Liver (tissue), 8 donors: ENCODE measurements at regions not wholly inside any gene's neighbourhood (a gene's known extent, or its start where the extent isn't known, plus 50 kb on each side); places are given as distances from the start of the nearest gene placed in this dataset.

ENCODE experiments used
- DNase-seq: peaks from one replicate; pipeline ENCODE4 v3.0.0-alpha.2; 2017; ENCODE audit warnings: low spot score
- H3K27ac ChIP-seq, 2 donors: one replicate each; pipeline ENCODE4 v1.7.0; 2013; ENCODE audit warnings: inconsistent platforms in 2 of 2, low read length in 2 of 2, control low read depth in 1 of 2, low read depth in 1 of 2, mild to moderate bottlenecking in 1 of 2
- H3K27me3 ChIP-seq, 4 donors: one replicate each; pipeline versions ENCODE4 v1.6.1 to v1.7.0; 2013; ENCODE audit warnings: low read length in 3 of 4, inconsistent platforms in 1 of 4, mild to moderate bottlenecking in 1 of 4, moderate library complexity in 1 of 4; ENCODE audit not compliant: control insufficient read depth in 4 of 4, insufficient read depth in 4 of 4
- H3K36me3 ChIP-seq, 4 donors: one replicate each; pipeline versions ENCODE4 v1.6.1 to v1.7.0; 2013; ENCODE audit warnings: low read length in 3 of 4, mild to moderate bottlenecking in 3 of 4, low read depth in 1 of 4, moderate library complexity in 1 of 4; ENCODE audit not compliant: control insufficient read depth in 4 of 4, insufficient read depth in 3 of 4
- H3K4me1 ChIP-seq, 4 donors: one replicate each; pipeline versions ENCODE4 v1.6.1 to v1.7.0; 2013; ENCODE audit warnings: low read length in 3 of 4, mild to moderate bottlenecking in 3 of 4, moderate library complexity in 1 of 4; ENCODE audit not compliant: control insufficient read depth in 4 of 4, insufficient read depth in 4 of 4
- H3K4me3 ChIP-seq, 3 donors: one replicate each; pipeline versions ENCODE4 v1.6.1 to v1.7.0; 2013; ENCODE audit warnings: low read length in 3 of 3, control low read depth in 1 of 3, low read depth in 1 of 3, mild to moderate bottlenecking in 1 of 3
- H3K9ac ChIP-seq, 2 donors: one replicate each; pipeline ENCODE4 v1.7.0; 2013; ENCODE audit warnings: low read length in 2 of 2, mild to moderate bottlenecking in 2 of 2, moderate library complexity in 2 of 2, control low read depth in 1 of 2, low read depth in 1 of 2
- H3K9me3 ChIP-seq, 4 donors: one replicate each; pipeline versions ENCODE4 v1.6.1 to v1.7.0; 2013; ENCODE audit warnings: low read length in 3 of 4; ENCODE audit not compliant: control insufficient read depth in 4 of 4
- CTCF ChIP-seq: fragments of 150-350 bp; IDR thresholded peaks from 2 replicates; pipeline ENCODE4 v1.5.1; 2017; ENCODE audit warnings: improper control_type of control experiment, low read depth, low read length; ENCODE audit not compliant: missing input control
- FOXA1 ChIP-seq: IDR thresholded peaks from 2 replicates; pipeline ENCODE4 v1.6.1; 2016; ENCODE audit warnings: antibody characterized with exemption
- FOXA2 ChIP-seq: IDR thresholded peaks from 2 replicates; pipeline ENCODE4 v1.6.1; 2016; ENCODE audit warnings: antibody characterized with exemption
- HNF4A ChIP-seq, 2 donors: conservative IDR thresholded peaks; 2 replicates each; pipeline ENCODE4 v1.6.1; 2016; ENCODE audit warnings: antibody characterized with exemption in 2 of 2, mild to moderate bottlenecking in 2 of 2
- HNF4G ChIP-seq: IDR thresholded peaks from 2 replicates; pipeline ENCODE4 v1.6.1; 2016; ENCODE audit warnings: antibody characterized with exemption
- JUND ChIP-seq, 2 donors: IDR thresholded peaks; 2 replicates each; pipeline ENCODE4 v1.6.1; 2016; ENCODE audit warnings: antibody characterized with exemption in 2 of 2
- MAX ChIP-seq: IDR thresholded peaks from 2 replicates; pipeline ENCODE4 v1.6.1; 2016; ENCODE audit warnings: antibody characterized with exemption
- REST ChIP-seq: IDR thresholded peaks from 2 replicates; pipeline ENCODE4 v1.6.1; 2016; ENCODE audit warnings: antibody characterized with exemption, mild to moderate bottlenecking
- RXRA ChIP-seq, 2 donors: IDR thresholded peaks; 2 replicates each; pipeline ENCODE4 v1.6.1; 2017 to 2018; ENCODE audit warnings: antibody characterized with exemption in 2 of 2, mild to moderate bottlenecking in 1 of 2
- SP1 ChIP-seq: IDR thresholded peaks from 2 replicates; pipeline ENCODE4 v1.6.1; 2018; ENCODE audit warnings: antibody characterized with exemption, mild to moderate bottlenecking
- TAF1 ChIP-seq: conservative IDR thresholded peaks from 2 replicates; pipeline ENCODE4 v1.6.1; 2016; ENCODE audit warnings: antibody characterized with exemption, mild to moderate bottlenecking
- YY1 ChIP-seq: IDR thresholded peaks from 2 replicates; pipeline ENCODE4 v1.6.1; 2016; ENCODE audit warnings: antibody characterized with exemption, mild to moderate bottlenecking
- ZBTB33 ChIP-seq: IDR thresholded peaks from 2 replicates; pipeline ENCODE4 v1.6.1; 2016; ENCODE audit warnings: antibody characterized with exemption
- WGBS: extraction: QIAGEN DNeasy Blood & Tissue Kit; methylation state at CpG from one replicate; pipeline ENCODE4 v1.1.7; 2013; 5-methylcytosine and 5-hydroxymethylcytosine counted together
- donor health status: healthy.
- donor health status: healthy.
- donor health status: healthy.
- donor health status: healthy.
- donor health status: healthy.

- no peak for TF ChIP-seq CTCF
- TF ChIP-seq RXRA (IDR thresholded peaks at IDR 0.05) = no peak
- TF ChIP-seq TAF1 = no peak
These were observed 489.0 kb upstream of the CDIN1 start (continued) for GRCh38 chr15:36090286-36090946.

- DNase-seq = no peak
- Histone ChIP-seq H3K27ac (no peak overlapping the region), H3K27me3 (no peaks in the 10 kb centered on the region), H3K36me3 (no peaks in the 10 kb centered on the region), H3K4me1 (no peaks in the 10 kb centered on the region), H3K9me3 (no peaks in the 10 kb centered on the region), H3K9ac (no peak overlapping the region), H3K4me3 (no peak overlapping the region)
- TF ChIP-seq HNF4G = no peak
- TF ChIP-seq FOXA1 = no peak
- no peak for TF ChIP-seq CTCF
- TF ChIP-seq ZBTB33 = no peak
- no peak for TF ChIP-seq FOXA2
- no peak for TF ChIP-seq MAX
- no peak for TF ChIP-seq SP1
- no peak for TF ChIP-seq HNF4A (conservative IDR thresholded peaks at IDR 0.05)
- 72% methylated on average over 6 of the region's 6 CpGs for WGBS
These were observed 472.6 kb upstream of the CDIN1 start for GRCh38 chr15:36106640-36107335.

- Histone ChIP-seq H3K4me3 (no peak overlapping the region), H3K9me3 (no peaks in the 10 kb centered on the region), H3K9ac (no peak overlapping the region), H3K4me1 (no peaks in the 10 kb centered on the region), H3K27ac (no peak overlapping the region), H3K36me3 (no peaks in the 10 kb centered on the region), H3K27me3 (no peaks in the 10 kb centered on the region)
- DNase-seq = no peak
- 77% methylated on average over 2 of the region's 2 CpGs for WGBS
- TF ChIP-seq ZBTB33 (no peak), YY1 (no peak), FOXA1 (no peak), JUND (IDR thresholded peaks at IDR 0.05) (no peak), REST (no peak), CTCF (no peak), MAX (no peak), TAF1 (no peak)
These were observed 470.9 kb upstream of the CDIN1 start for GRCh38 chr15:36108541-36108940.
